K562 (cell line): ENCODE measurements at regions not wholly inside any gene's neighbourhood (a gene's known extent, or its start where the extent isn't known, plus 50 kb on each side); places are given as distances from the start of the nearest gene placed in this dataset.

Source experiments
- ATAC-seq: fragments of 200-7000 bp; cut with Tn5 transposase; 3 replicates; pipeline ENCODE4 v1.9.1; 2020; ENCODE audit warnings: moderate library complexity
- BruUV-seq: library from RNA; stranded (reverse); fragments of 400-500 nt; replicated peaks from 2 replicates; lab custom pipeline; 2021; lab: Mats Ljungman, UMichigan
- CTCF ChIA-PET: fragments of 300-600 bp; formaldehyde crosslinking; extraction: SDS; loops from one replicate; lab custom pipeline; 2021; ENCODE audit warnings: low intra/inter-chr PET ratio; lab: Yijun Ruan, JAX
- POLR2A ChIA-PET: fragments of 300-600, 350-650 bp; sonication (Branson Sonifier 250); formaldehyde crosslinking; extraction: SDS; loops from one replicate; lab custom pipeline; 2021; ENCODE audit warnings: antibody characterized with exemption, inconsistent platforms; lab: Yijun Ruan, JAX
- DNase-seq, 4 experiments: peaks; one replicate each; pipeline versions ENCODE4 v3.0.0 to v3.0.0-alpha.2; 2011 to 2018; ENCODE audit warnings: low spot score in 3 of 4, mixed read lengths in 3 of 4; ENCODE audit errors: extremely low read depth in 1 of 4
- FAIRE-seq: peaks from 2 replicates; lab custom pipeline; 2011; peaks lifted over from hg19 to GRCh38; lab: Jason Lieb, UNC
- H2AFZ ChIP-seq: 2 replicates; pipeline ENCODE4 v1.6.0; 2011; ENCODE audit warnings: low read depth, low read length, control low read depth, inconsistent platforms
- H3K27ac ChIP-seq: fragments of 200-600 bp; 3 replicates; pipeline ENCODE4 v1.8.0; 2011; ENCODE audit warnings: low read depth, mild to moderate bottlenecking, control low read depth, inconsistent platforms, low read length, moderate library complexity, mixed read lengths; ENCODE audit errors: extremely low read depth
- H3K27me3 ChIP-seq, 2 experiments: fragments of 300-600 bp in 1 of 2; 2 replicates in 1 of 2; 3 replicates in 1 of 2; pipeline versions ENCODE4 v1.6.0 to v1.8.0; 2011; ENCODE audit warnings: inconsistent platforms in 2 of 2, low read length in 2 of 2, mild to moderate bottlenecking in 1 of 2, mixed read lengths in 1 of 2, moderate library complexity in 1 of 2; ENCODE audit not compliant: control insufficient read depth in 2 of 2, insufficient read depth in 2 of 2
- H3K36me3 ChIP-seq: fragments of 300-600 bp; 3 replicates; pipeline ENCODE4 v1.8.0; 2011; ENCODE audit warnings: mild to moderate bottlenecking, low read length, inconsistent platforms; ENCODE audit not compliant: control insufficient read depth, insufficient read depth
- H3K4me1 ChIP-seq, 2 experiments: fragments of 200-600 bp in 1 of 2; replicated peaks in 1 of 2; 2 replicates in 1 of 2; 3 replicates in 1 of 2; pipeline versions ENCODE4 v1.5.1 to v1.8.0; 2011; ENCODE audit warnings: inconsistent platforms in 2 of 2, low read length in 2 of 2, mild to moderate bottlenecking in 1 of 2, mixed read lengths in 1 of 2, moderate library complexity in 1 of 2; ENCODE audit not compliant: control insufficient read depth in 2 of 2, insufficient read depth in 2 of 2
- H3K4me2 ChIP-seq: 2 replicates; pipeline ENCODE4 v1.6.1; 2011; ENCODE audit warnings: low read length, control low read depth, inconsistent platforms, mixed read lengths; ENCODE audit not compliant: insufficient read depth
- H3K4me3 ChIP-seq: fragments of 200-600 bp; sonication (generic), shearing (Covaris generic); 2 replicates; pipeline ENCODE4 v1.5.1; 2016; ENCODE audit warnings: control low read depth, inconsistent platforms
- H3K79me2 ChIP-seq: fragments of 200-600 bp; 3 replicates; pipeline ENCODE4 v1.8.0; 2011; ENCODE audit warnings: low read length, inconsistent platforms; ENCODE audit not compliant: control insufficient read depth, insufficient read depth
- H3K9ac ChIP-seq, 2 experiments: 2 replicates each; pipeline versions ENCODE4 v1.6.0 to v1.6.1; 2011; ENCODE audit warnings: low read depth in 2 of 2, low read length in 2 of 2, control low read depth in 1 of 2, inconsistent platforms in 1 of 2, mild to moderate bottlenecking in 1 of 2, mixed read lengths in 1 of 2; ENCODE audit not compliant: insufficient read depth in 1 of 2
- H3K9me1 ChIP-seq: one replicate; pipeline ENCODE4 v1.6.0; 2011; ENCODE audit warnings: inconsistent platforms, mild to moderate bottlenecking, low read length, moderate library complexity; ENCODE audit not compliant: control insufficient read depth, insufficient read depth
- H3K9me3 ChIP-seq: replicated peaks from 2 replicates; pipeline ENCODE4 v1.5.1; 2011; ENCODE audit warnings: low read depth, low read length, inconsistent platforms; ENCODE audit not compliant: control insufficient read depth, insufficient read depth
- H4K20me1 ChIP-seq: replicated peaks from 2 replicates; pipeline ENCODE4 v1.6.1; 2011; ENCODE audit warnings: low read length, inconsistent platforms, mixed read lengths; ENCODE audit not compliant: control insufficient read depth, insufficient read depth
- ATF4 ChIP-seq: fragments of 450-650 bp; formaldehyde crosslinking; IDR thresholded peaks from 2 replicates; pipeline ENCODE4 v1.4.0; 2022; ENCODE audit warnings: mild to moderate bottlenecking, moderate library complexity
- BDP1 ChIP-seq: IDR thresholded peaks from 3 replicates; pipeline ENCODE4 v1.6.1; 2011; ENCODE audit not compliant: insufficient read length, insufficient read depth
- BRF1 ChIP-seq: IDR thresholded peaks from 3 replicates; pipeline ENCODE4 v1.6.1; 2011; ENCODE audit warnings: borderline replicate concordance, mild to moderate bottlenecking; ENCODE audit not compliant: insufficient read length; ENCODE audit errors: extremely low read depth
- CHD1 ChIP-seq: fragments of 200-600 bp; sonication (generic); IDR thresholded peaks from one replicate; pipeline ENCODE4 v1.6.1; 2012; ENCODE audit warnings: mild to moderate bottlenecking, moderate library complexity, low read length, inconsistent platforms
- CREBBP ChIP-seq: IDR thresholded peaks from one replicate; pipeline ENCODE4 v1.6.1; 2012; ENCODE audit warnings: low read depth, mild to moderate bottlenecking, control low read depth, inconsistent platforms, low read length
- EGR1 ChIP-seq: fragments of 450-650 bp; conservative IDR thresholded peaks from 2 replicates; pipeline ENCODE4 v1.6.1; 2017; ENCODE audit warnings: mild to moderate bottlenecking
- ESRRA ChIP-seq: fragments of 450-650 bp; IDR thresholded peaks from 2 replicates; pipeline ENCODE4 v1.6.1; 2014; ENCODE audit warnings: low read depth, mild to moderate bottlenecking, moderate library complexity, borderline replicate concordance
- PCBP2 ChIP-seq: fragments of 200-400 bp; formaldehyde crosslinking; IDR thresholded peaks from 2 replicates; pipeline ENCODE4 v1.6.1; 2018; ENCODE audit warnings: low read length, low read depth, mild to moderate bottlenecking, moderate library complexity; ENCODE audit not compliant: poor library complexity, severe bottlenecking
- RBFOX2 ChIP-seq: fragments of 200-400 bp; formaldehyde crosslinking; IDR thresholded peaks from 2 replicates; pipeline ENCODE4 v1.6.1; 2017; ENCODE audit warnings: low read depth, mild to moderate bottlenecking, low read length, moderate library complexity
- STAT5B ChIP-seq: fragments of 250-450 bp; sonication (Bioruptor Pico); IDR thresholded peaks from 2 replicates; pipeline ENCODE4 v1.8.0; 2021; ENCODE audit warnings: mild to moderate bottlenecking, inconsistent platforms
- SUPT5H ChIP-seq: fragments of 450-650 bp; IDR thresholded peaks from 2 replicates; pipeline ENCODE4 v1.6.1; 2016
- ZNF12 ChIP-seq: sonication (generic); formaldehyde crosslinking; IDR thresholded peaks from 2 replicates; pipeline ENCODE4 v1.4.0; 2020; ENCODE audit warnings: mild to moderate bottlenecking, missing genetic modification reagents
- ZNF140 ChIP-seq: fragments of 250-450 bp; sonication (Bioruptor Pico); IDR thresholded peaks from 2 replicates; pipeline ENCODE4 v1.8.0; 2021; ENCODE audit warnings: moderate library complexity, mild to moderate bottlenecking, inconsistent platforms
- WGBS: fragments of 100-300 bp; shearing (Covaris generic); methylation state at CpG from one replicate; pipeline ENCODE4 v1.1.6; 2016; ENCODE audit warnings: low coverage, mixed read lengths; ENCODE audit not compliant: insufficient coverage; ENCODE audit errors: missing lambda C conversion rate; 5-methylcytosine and 5-hydroxymethylcytosine counted together
- in situ Hi-C: fragments of 300-500 bp; cut with MboI; formaldehyde crosslinking; loops from 4 replicates; pipeline ENCODE4 v1.15.0; 2018; ENCODE audit warnings: inconsistent platforms, mixed read lengths
- intact Hi-C: fragments of 100-400 bp; cut with micrococcal nuclease; formaldehyde crosslinking; loops from 2 replicates; pipeline ENCODE4 v1.14.2; 2022
- TF ChIP-seq, protein P1 (sequence below): fragments of 250-450 bp; sonication (Bioruptor Pico); IDR thresholded peaks from 2 replicates; pipeline ENCODE4 v1.8.0; 2022; ENCODE audit warnings: inconsistent platforms

DNA sequence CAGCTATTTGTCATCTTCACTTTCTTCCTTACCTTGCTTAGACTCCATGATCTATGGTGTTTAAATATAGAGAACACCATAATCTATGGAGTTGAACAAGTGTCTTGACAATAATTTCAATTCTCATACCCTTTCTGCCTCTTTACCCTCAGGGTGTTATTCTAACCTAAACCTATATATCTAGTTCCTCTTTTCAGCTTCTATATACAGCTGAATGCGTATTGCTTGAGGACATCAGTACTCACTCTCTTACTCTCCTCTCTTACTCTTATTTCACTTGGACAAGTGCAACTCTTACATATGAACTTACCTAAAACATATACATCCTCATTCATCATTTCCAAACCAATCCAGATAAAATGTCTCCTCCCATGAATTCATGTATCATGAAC, 187.1 kb downstream of the RAP2B start (continued):
- TF ChIP-seq, protein P1, sequence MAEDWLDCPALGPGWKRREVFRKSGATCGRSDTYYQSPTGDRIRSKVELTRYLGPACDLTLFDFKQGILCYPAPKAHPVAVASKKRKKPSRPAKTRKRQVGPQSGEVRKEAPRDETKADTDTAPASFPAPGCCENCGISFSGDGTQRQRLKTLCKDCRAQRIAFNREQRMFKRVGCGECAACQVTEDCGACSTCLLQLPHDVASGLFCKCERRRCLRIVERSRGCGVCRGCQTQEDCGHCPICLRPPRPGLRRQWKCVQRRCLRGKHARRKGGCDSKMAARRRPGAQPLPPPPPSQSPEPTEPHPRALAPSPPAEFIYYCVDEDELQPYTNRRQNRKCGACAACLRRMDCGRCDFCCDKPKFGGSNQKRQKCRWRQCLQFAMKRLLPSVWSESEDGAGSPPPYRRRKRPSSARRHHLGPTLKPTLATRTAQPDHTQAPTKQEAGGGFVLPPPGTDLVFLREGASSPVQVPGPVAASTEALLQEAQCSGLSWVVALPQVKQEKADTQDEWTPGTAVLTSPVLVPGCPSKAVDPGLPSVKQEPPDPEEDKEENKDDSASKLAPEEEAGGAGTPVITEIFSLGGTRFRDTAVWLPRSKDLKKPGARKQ = no peak
- TF ChIP-seq, all 486 proteins: peak for 0

- intact Hi-C loops (no loop called here), in situ Hi-C loops (no loop called here)
- Histone ChIP-seq H3K27ac (no peak overlapping the region), H3K79me2 (no peaks in the 10 kb centered on the region), H3K4me2 (no peak overlapping the region), H3K9me1 (no peaks in the 10 kb centered on the region), H2AFZ (no peak overlapping the region), H3K27me3 (no peaks in the 10 kb centered on the region), H3K4me3 (no peak overlapping the region), H4K20me1 (no peaks in the 10 kb centered on the region), H3K9me3 (no peaks in the 10 kb centered on the region), H3K4me1 (no peaks in the 10 kb centered on the region), H3K9ac (no peak overlapping the region), H3K36me3 (no peaks in the 10 kb centered on the region)
- BruUV-seq = no TSS peak
- CTCF ChIA-PET = no interaction called here
- 11% methylated on average over 2 of the region's 2 CpGs for WGBS
- DNase-seq = no peak
- POLR2A ChIA-PET = no interaction called here
- no peak for ATAC-seq
- no peak for FAIRE-seq
- no peak for TF ChIP-seq ESRRA
- no peak for TF ChIP-seq ZNF12
- no peak for TF ChIP-seq CHD1
- no peak for TF ChIP-seq ATF4 (CRISPR knock-in tag)
- no peak for TF ChIP-seq BRF1
- TF ChIP-seq CREBBP = no peak
- no peak for TF ChIP-seq ZNF140 (CRISPR knock-in tag)
- TF ChIP-seq PCBP2 = no peak
- no peak for TF ChIP-seq STAT5B (CRISPR knock-in tag)
- no peak for TF ChIP-seq BDP1
- no peak for TF ChIP-seq EGR1
- TF ChIP-seq SUPT5H = no peak
- no peak for TF ChIP-seq RBFOX2
Observed at GRCh38 chr3:153350420-153350819, 188.4 kb downstream of the RAP2B start.
